Uterus (tissue), 2 donors: ENCODE measurements at regions not wholly inside any gene's neighbourhood (a gene's known extent, or its start where the extent isn't known, plus 50 kb on each side); places are given as distances from the start of the nearest gene placed in this dataset.

Experiments used
- CTCF ChIP-seq, 4 experiments: fragments of 200-600 bp in 2 of 4; fragments of 450-650 bp in 2 of 4; sonication (generic) in 2 of 4; IDR thresholded peaks; one replicate each; pipeline ENCODE4 v1.5.1; 2016 to 2019; ENCODE audit warnings: antibody characterized with exemption in 4 of 4, mild to moderate bottlenecking in 2 of 4, moderate library complexity in 1 of 4
- POLR2A ChIP-seq, 2 donors: fragments of 450-650 bp; IDR thresholded peaks; one replicate each; pipeline ENCODE4 v1.6.1; 2016; ENCODE audit warnings: antibody characterized with exemption in 2 of 2, mild to moderate bottlenecking in 1 of 2, moderate library complexity in 1 of 2

- no peak for TF ChIP-seq POLR2A (IDR thresholded peaks at IDR 0.05)
- no peak for TF ChIP-seq CTCF (IDR thresholded peaks at IDR 0.05)
Measured at GRCh38 chr2:30323499-30323898, 92.2 kb downstream of the LBH start.
